ENCODE measurements at regions not wholly inside any gene's neighbourhood (a gene's known extent, or its start where the extent isn't known, plus 50 kb on each side); places are given as distances from the start of the nearest gene placed in this dataset.

DNA sequence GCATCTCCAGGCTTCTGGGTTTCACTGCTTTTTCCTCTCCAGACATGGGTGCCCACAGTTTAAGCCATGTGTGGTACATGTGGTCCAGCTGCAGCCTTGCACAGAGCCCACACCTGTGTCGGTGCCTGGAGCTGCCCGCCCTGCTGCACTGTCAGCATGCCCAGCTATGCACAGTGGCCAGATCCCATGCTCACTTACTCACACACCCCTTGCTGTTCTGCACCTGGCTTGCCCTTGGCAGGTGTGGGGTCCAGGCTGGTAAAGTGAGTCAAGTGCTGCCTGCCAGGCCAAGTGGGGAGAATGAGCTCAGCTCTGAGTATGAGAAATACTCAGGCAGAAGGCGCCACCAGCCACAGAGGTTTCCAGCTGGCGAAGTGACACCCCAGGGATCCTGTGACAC lies 739.9 kb downstream of the CDH11 start:
- no CpG with 5 or more reads among the region's 4 CpGs for WGBS (ENCODE audit: extremely low coverage, insufficient read length, low lambda C conversion rate)
- no peak overlapping the region for H2BK5ac ChIP-seq (ENCODE audit: insufficient read length, low read length)
- Mint-ChIP-seq H3K4me3 (no peak overlapping the region), H3K27me3 (ENCODE audit: low read depth) (no peaks in the 10 kb centered on the region), H3K36me3 (ENCODE audit: insufficient read depth in 1 of 3, low read depth in 3 of 3) (no peaks in the 10 kb centered on the region), H3K27ac (no peak overlapping the region; a peak in 1 of 7 replicates), H3K9me3 (no peaks in the 10 kb centered on the region), H3K4me1 (no peaks in the 10 kb centered on the region)
- no peak overlapping the region for H2AK5ac ChIP-seq (ENCODE audit: insufficient read length, low read length)
- no peak for DNase-seq
- no peak overlapping the region for H3K56ac ChIP-seq (ENCODE audit: insufficient read length, low read depth, low read length)
- H3K4me2 ChIP-seq (ENCODE audit: insufficient read depth, insufficient read length, low read length) = no peak overlapping the region
- no peak overlapping the region for H4K5ac ChIP-seq (ENCODE audit: insufficient read length, low read depth, low read length)
- no peaks in the 10 kb centered on the region for H3K79me2 ChIP-seq (ENCODE audit: insufficient read depth, low read length)
- no peak overlapping the region for H3K9ac ChIP-seq (ENCODE audit: extremely low read depth, insufficient read length, low read length)
- H4K8ac ChIP-seq (replicated peaks; ENCODE audit: insufficient read length, low read depth, low read length) = no peak overlapping the region
- H2AFZ ChIP-seq (ENCODE audit: low read length) = no peak overlapping the region
- no peaks in the 10 kb centered on the region for H3K9me3 ChIP-seq (ENCODE audit: control insufficient read depth, low read depth, low read length)
- H3K4ac ChIP-seq (ENCODE audit: low read depth, low read length) = no peak overlapping the region
- no peak overlapping the region for H4K91ac ChIP-seq (ENCODE audit: insufficient read length, low read depth, low read length)
- H2BK120ac ChIP-seq (ENCODE audit: low read depth, low read length, poor library complexity, severe bottlenecking) = no peak overlapping the region
- H3T11ph ChIP-seq (ENCODE audit: low read length) = no peak overlapping the region
- H3K27me3 ChIP-seq (ENCODE audit: insufficient read depth, low read length) = no peaks in the 10 kb centered on the region
- H3K14ac ChIP-seq (ENCODE audit: insufficient read depth, low read length) = no peak overlapping the region
- no peak overlapping the region for H3K18ac ChIP-seq (ENCODE audit: insufficient read length, low read depth, low read length)
- no peak overlapping the region for H2BK20ac ChIP-seq (ENCODE audit: low read depth, low read length, poor library complexity, severe bottlenecking)
- H2BK15ac ChIP-seq (ENCODE audit: low read depth, low read length) = no peak overlapping the region
- no peaks in the 10 kb centered on the region for H3K79me1 ChIP-seq (ENCODE audit: insufficient read depth, low read depth, low read length, poor library complexity, severe bottlenecking)
- H4K20me1 ChIP-seq (ENCODE audit: control insufficient read depth, insufficient read depth, insufficient read length) = no peaks in the 10 kb centered on the region
- H3K23me2 ChIP-seq (ENCODE audit: insufficient read length, low read depth, low read length, poor library complexity, severe bottlenecking) = no peaks in the 10 kb centered on the region
- no peaks in the 10 kb centered on the region for H3K4me1 ChIP-seq (ENCODE audit: insufficient read depth, low read length)
- TF ChIP-seq, protein P1, sequence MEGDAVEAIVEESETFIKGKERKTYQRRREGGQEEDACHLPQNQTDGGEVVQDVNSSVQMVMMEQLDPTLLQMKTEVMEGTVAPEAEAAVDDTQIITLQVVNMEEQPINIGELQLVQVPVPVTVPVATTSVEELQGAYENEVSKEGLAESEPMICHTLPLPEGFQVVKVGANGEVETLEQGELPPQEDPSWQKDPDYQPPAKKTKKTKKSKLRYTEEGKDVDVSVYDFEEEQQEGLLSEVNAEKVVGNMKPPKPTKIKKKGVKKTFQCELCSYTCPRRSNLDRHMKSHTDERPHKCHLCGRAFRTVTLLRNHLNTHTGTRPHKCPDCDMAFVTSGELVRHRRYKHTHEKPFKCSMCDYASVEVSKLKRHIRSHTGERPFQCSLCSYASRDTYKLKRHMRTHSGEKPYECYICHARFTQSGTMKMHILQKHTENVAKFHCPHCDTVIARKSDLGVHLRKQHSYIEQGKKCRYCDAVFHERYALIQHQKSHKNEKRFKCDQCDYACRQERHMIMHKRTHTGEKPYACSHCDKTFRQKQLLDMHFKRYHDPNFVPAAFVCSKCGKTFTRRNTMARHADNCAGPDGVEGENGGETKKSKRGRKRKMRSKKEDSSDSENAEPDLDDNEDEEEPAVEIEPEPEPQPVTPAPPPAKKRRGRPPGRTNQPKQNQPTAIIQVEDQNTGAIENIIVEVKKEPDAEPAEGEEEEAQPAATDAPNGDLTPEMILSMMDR (conservative IDR thresholded peaks at IDR 0.05) = no peak
- H3K23ac ChIP-seq (ENCODE audit: insufficient read length, low read depth, low read length) = no peak overlapping the region
- H2BK12ac ChIP-seq (ENCODE audit: insufficient read length, low read depth, low read length) = no peak overlapping the region
- no peak overlapping the region for H3K27ac ChIP-seq (ENCODE audit: insufficient read length, low read depth, low read length)

Measured in H9 (cell line).